ENCODE measurements at regions not wholly inside any gene's neighbourhood (a gene's known extent, or its start where the extent isn't known, plus 50 kb on each side); places are given as distances from the start of the nearest gene placed in this dataset.
"Not testable (repeated sequence)": the region's sequence is repeated elsewhere in the genome, so short reads cannot be mapped to it uniquely, and the experiment has no call there.

DNA sequence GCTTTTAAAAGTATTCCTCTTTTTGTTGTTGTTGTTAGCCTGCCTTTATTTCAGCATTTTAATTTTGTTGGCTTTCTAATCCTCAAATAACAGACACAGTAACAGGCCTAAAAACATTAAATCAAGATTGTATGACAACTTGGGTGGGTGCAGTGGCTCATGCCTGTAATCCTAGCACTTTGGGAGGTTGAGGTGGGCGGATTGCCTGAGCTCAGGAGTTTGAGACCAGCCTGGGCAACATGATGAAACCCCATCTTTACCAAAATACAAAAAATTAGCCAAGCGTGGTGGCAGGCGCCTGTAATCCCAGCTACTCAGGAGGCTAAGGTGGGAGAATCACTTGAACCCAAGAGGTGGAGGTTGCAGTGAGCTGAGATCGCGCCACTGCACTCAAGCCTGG is 220.9 kb upstream of the PPP1R3A start:
- H3K4me1 Mint-ChIP-seq (ENCODE audit: low read depth); H3K27me3 Mint-ChIP-seq; H3K9me3 Mint-ChIP-seq; H3K27ac Mint-ChIP-seq; H3K36me3 Mint-ChIP-seq (ENCODE audit: low read depth); H3K4me3 Mint-ChIP-seq: not testable (repeated sequence)

DNA sequence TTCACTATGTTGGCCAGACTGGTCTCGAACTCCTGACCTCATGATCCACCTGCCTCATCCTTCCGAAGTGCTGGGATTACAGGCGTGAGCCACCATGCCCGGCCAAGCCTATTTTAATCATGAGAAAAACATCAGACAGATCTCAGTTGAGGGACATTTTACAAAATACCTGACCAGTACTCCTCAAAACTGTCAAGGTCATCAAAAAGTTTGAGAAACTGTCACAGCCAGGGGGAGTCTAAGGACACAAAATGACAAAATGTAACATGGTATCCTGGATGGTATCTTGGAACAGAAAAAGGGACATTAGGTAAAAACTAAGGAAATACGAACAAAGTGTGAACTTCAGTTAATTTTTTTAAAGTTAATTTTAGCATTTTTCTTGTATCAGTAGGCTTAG is 219.8 kb upstream of the PPP1R3A start:
- no peaks in the 10 kb centered on the region for H3K9me3 Mint-ChIP-seq
- no peak overlapping the region for H3K4me3 Mint-ChIP-seq
- H3K36me3 Mint-ChIP-seq (ENCODE audit: low read depth): no peaks in the 10 kb centered on the region
- no peaks in the 10 kb centered on the region for H3K27me3 Mint-ChIP-seq
- H3K27ac Mint-ChIP-seq: no peak overlapping the region
- H3K4me1 Mint-ChIP-seq (ENCODE audit: low read depth): no peaks in the 10 kb centered on the region

DNA sequence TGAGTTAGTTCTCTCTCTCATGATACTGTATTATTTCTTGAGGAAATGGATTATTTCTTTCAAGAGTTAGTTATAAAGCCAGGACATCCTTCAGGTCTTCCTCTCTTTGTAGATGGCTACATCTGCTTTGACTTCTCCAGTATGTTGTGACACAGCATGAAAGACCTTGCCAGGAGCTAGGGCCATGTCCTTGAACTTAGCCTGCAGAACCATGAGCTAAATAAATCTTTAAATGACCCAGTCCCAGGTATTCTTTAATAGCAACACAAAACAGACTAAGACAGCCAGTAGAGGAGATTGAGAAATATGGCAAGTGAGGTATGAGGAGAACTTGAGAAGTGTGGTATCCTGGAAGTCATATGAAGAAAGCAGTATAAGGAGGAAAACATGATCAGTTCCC is 214.9 kb upstream of the PPP1R3A start:
- H3K4me1 Mint-ChIP-seq (ENCODE audit: low read depth): no peaks in the 10 kb centered on the region
- no peaks in the 10 kb centered on the region for H3K27me3 Mint-ChIP-seq
- H3K9me3 Mint-ChIP-seq: no peaks in the 10 kb centered on the region
- no peak overlapping the region for H3K27ac Mint-ChIP-seq
- H3K36me3 Mint-ChIP-seq (ENCODE audit: low read depth): no peaks in the 10 kb centered on the region
- no peak overlapping the region for H3K4me3 Mint-ChIP-seq

DNA sequence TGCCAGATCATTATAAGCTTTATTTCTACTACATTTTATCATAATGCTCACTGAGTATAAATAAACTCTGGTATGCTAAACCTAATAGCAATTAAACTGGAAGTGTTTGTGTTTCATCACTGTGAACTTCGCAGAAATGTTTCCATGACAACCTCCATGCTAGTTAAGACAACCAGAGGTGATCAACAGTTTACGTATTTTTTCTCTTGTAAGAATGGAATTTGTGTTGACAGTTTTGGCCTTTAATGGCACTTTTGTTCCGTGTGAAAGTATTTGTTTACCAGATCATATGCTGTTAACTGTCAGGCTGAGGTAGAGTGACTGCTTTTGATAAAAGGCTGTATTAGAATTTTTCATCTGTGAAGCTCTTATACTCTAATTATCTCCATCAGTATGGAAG is 212.1 kb upstream of the PPP1R3A start:
- H3K4me3 Mint-ChIP-seq: no peak overlapping the region
- H3K27me3 Mint-ChIP-seq: no peaks in the 10 kb centered on the region
- no peaks in the 10 kb centered on the region for H3K36me3 Mint-ChIP-seq (ENCODE audit: low read depth)

DNA sequence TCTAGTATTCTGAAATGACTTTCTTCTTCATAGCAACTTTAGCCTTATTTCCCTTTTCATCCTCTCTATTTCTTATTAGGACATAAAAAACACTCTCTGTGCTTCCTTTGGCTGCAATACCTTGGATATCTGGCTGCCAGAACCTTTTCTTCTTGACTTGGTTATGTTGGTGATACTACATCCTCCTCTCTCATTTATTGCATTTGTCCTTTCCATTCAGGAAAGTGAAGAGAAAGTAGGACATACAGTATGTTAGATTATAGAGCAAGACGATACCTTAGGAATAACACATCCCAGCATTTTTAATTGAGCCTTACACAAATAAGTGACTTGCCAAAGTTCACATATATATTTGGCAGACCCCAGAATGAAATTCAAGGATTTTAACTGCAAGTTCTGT is 210.1 kb upstream of the PPP1R3A start:
- H3K36me3 Mint-ChIP-seq (ENCODE audit: low read depth): no peaks in the 10 kb centered on the region
- no peak overlapping the region for H3K4me3 Mint-ChIP-seq

More for the DNA sequence above, 212.1 kb upstream of the PPP1R3A start:
- Mint-ChIP-seq H3K27ac (no peak overlapping the region), H3K4me1 (ENCODE audit: low read depth) (no peaks in the 10 kb centered on the region), H3K9me3 (no peaks in the 10 kb centered on the region)

DNA sequence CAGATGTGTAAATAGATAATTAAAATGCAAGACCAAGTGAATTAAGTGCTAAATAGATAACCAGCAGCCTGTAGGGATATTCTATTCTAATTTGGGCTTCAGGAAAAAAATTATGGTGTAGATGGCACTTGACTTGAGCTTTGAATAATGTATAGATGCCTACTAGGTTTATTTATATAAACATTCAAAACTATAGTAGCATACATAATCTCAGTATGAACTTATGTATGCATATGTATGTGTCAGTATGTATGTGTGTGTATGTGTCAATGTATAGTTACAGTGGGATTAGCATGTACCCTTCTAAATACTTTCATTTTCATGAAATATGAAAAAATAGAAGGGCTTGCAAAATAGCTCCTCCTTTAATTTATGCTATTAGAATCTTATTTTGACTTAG is 207.3 kb upstream of the PPP1R3A start:
- no peak overlapping the region for H3K4me3 Mint-ChIP-seq
- H3K4me1 Mint-ChIP-seq (ENCODE audit: low read depth): no peaks in the 10 kb centered on the region
- H3K9me3 Mint-ChIP-seq: no peaks in the 10 kb centered on the region
- H3K36me3 Mint-ChIP-seq (ENCODE audit: low read depth): no peaks in the 10 kb centered on the region
- H3K27ac Mint-ChIP-seq: no peak overlapping the region
- peaks cover 6% of the 10 kb centered on the region for H3K27me3 Mint-ChIP-seq

More for the DNA sequence above, 210.1 kb upstream of the PPP1R3A start:
- Mint-ChIP-seq H3K27ac (no peak overlapping the region), H3K27me3 (peaks cover 6% of the 10 kb centered on the region), H3K9me3 (no peaks in the 10 kb centered on the region), H3K4me1 (ENCODE audit: low read depth) (no peaks in the 10 kb centered on the region)

DNA sequence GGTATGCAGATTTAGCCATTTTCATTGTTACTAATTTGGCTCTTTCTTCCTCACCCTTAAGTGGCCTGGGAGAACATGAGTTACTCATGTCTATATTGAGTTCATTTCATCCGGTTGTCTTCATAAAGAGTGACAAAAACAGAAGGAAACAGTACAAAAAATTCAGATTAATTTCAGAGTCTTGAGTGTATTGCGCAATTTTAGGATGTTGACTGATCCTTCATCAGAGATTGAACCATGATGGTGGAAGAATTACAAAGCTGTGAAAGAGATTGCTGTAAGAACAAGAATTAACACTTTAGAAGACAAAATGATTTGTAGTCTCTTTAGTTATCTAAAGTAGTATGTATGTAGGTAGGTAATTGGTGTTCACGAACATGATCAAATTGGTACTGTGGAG is 194.0 kb upstream of the PPP1R3A start:
- Mint-ChIP-seq H3K27me3 (peaks cover 5% of the 10 kb centered on the region), H3K4me3 (no peak overlapping the region), H3K27ac (no peak overlapping the region), H3K9me3 (peaks cover 4% of the 10 kb centered on the region), H3K4me1 (ENCODE audit: low read depth) (no peaks in the 10 kb centered on the region), H3K36me3 (ENCODE audit: low read depth) (no peaks in the 10 kb centered on the region)

DNA sequence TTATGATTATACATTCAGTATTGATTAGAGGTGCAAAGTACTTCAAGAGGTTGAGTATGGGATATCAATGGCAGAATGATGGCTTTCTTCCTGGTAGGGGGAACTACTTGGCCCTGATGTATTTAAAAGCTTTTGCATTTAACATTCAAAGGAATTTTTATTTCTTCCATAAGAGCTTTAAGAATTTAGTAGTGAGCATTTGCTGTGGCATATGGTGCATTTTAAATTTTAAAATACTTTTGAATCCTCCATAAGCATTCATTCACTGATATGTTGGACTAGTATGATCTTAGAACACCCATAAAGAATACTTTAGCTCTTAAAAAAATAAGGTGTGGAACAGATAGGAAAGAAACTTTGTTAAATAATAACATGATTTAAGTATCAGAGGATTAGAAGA is 191.9 kb upstream of the PPP1R3A start:
- Mint-ChIP-seq H3K27me3 (peaks cover 5% of the 10 kb centered on the region), H3K27ac (no peak overlapping the region), H3K4me1 (ENCODE audit: low read depth) (no peaks in the 10 kb centered on the region), H3K4me3 (no peak overlapping the region), H3K36me3 (ENCODE audit: low read depth) (no peaks in the 10 kb centered on the region), H3K9me3 (peaks cover 4% of the 10 kb centered on the region)

DNA sequence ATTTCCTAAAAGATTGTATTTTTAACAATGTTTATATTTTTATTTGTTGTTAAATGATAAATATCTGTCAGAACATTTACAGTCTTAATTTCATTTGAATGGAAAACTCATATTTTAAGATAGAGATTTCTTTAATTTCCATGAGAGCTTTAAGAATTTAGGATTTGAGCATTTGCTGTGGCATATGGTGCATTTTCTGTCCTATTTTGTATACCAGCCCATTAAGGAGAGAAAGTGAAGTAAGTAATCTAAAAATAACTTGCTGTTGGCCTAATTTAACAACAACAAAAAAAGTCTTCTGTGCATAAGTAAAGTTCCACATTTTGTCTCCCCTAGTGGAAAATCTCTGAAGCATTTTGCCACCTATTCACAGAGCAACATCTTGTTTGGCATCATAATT is 190.9 kb upstream of the PPP1R3A start:
- peaks cover 5% of the 10 kb centered on the region for H3K27me3 Mint-ChIP-seq
- H3K4me3 Mint-ChIP-seq: no peak overlapping the region
- no peak overlapping the region for H3K27ac Mint-ChIP-seq
- H3K36me3 Mint-ChIP-seq (ENCODE audit: low read depth): no peaks in the 10 kb centered on the region
- H3K4me1 Mint-ChIP-seq (ENCODE audit: low read depth): no peaks in the 10 kb centered on the region
- H3K9me3 Mint-ChIP-seq: peaks cover 4% of the 10 kb centered on the region

DNA sequence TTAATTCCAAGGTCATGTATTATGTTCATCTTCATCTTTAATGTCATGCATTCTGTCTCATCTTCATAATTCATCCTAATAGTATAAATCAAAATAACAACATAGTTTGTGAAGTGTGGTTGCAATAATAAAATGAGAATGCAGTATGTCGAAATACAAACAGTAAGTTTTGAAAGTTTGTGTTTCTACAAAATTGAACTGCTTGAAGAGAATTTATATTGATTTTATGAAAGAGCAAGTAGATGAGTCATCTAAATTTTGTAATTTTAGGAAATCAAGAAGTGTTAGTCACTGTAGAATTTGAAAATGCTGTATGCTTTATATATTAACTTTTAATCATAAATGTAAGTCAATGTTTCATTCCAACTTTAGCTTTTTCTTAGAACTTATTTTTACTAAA is 190.5 kb upstream of the PPP1R3A start:
- no peaks in the 10 kb centered on the region for H3K36me3 Mint-ChIP-seq (ENCODE audit: low read depth)
- H3K4me1 Mint-ChIP-seq (ENCODE audit: low read depth): no peaks in the 10 kb centered on the region
- no peak overlapping the region for H3K4me3 Mint-ChIP-seq
- no peak overlapping the region for H3K27ac Mint-ChIP-seq
- H3K27me3 Mint-ChIP-seq: peaks cover 5% of the 10 kb centered on the region
- H3K9me3 Mint-ChIP-seq: peaks cover 4% of the 10 kb centered on the region

DNA sequence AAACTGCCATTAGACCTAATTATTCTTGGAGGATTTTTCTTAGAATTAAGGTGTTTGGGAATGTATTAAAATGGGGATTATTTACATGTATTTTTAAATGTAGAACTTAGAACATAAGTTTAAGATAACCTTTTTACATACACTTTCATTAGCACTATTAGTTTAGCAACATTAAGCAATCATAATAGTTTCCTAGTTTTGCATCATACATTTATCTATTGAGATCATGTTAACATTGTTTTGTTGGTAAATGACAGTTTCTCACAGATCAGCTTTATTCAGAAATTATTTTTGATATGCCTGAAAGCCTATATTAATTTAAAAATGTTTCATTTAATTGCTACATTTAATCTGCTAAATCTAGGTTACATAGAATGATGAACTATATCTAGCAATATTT is 189.7 kb upstream of the PPP1R3A start:
- Mint-ChIP-seq H3K27me3 (peaks cover 5% of the 10 kb centered on the region), H3K36me3 (ENCODE audit: low read depth) (no peaks in the 10 kb centered on the region), H3K4me1 (ENCODE audit: low read depth) (no peaks in the 10 kb centered on the region), H3K27ac (no peak overlapping the region), H3K9me3 (peaks cover 4% of the 10 kb centered on the region), H3K4me3 (no peak overlapping the region)

DNA sequence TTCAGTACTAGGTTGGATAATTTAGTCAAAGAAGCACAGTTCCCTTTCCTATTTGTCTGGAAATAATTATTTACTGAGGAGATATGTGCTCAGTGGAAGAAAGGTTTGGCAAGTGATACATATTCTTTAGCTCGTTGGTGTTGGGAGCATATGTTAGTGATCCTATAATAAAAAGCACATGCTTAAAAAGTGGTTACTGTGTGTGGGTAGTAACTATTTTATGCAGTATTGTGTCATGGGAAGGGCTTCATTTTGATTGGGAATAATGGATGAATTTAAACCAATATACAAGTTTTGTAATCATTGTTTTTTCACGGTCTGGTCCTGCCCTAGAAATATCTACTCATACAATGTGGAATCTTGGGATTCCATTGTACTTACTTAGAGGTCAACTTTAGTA is 188.7 kb upstream of the PPP1R3A start:
- no peaks in the 10 kb centered on the region for H3K4me1 Mint-ChIP-seq (ENCODE audit: low read depth)
- H3K27ac Mint-ChIP-seq: no peak overlapping the region
- H3K36me3 Mint-ChIP-seq (ENCODE audit: low read depth): no peaks in the 10 kb centered on the region
- H3K4me3 Mint-ChIP-seq: no peak overlapping the region
- H3K9me3 Mint-ChIP-seq: no peaks in the 10 kb centered on the region
- H3K27me3 Mint-ChIP-seq: no peaks in the 10 kb centered on the region

DNA sequence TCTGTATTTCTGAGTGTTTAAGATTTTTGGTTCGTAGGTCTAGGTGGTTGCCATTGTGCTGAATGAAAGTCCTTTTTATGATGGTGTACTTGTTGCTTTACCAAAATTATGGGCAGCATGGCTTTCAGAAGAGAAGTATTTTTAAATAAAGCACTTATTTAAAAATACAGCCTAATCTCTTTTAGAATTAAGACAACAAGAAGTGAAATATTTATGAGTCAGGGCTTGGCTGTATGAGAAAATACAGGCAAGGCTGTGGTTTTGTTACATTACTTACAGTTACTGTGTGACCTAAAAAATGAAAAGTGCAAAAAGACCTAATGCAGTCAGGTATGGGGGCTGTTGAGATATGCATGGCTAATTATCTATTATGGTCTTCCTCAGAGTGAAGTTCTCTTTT is 185.2 kb upstream of the PPP1R3A start:
- Mint-ChIP-seq H3K27ac (no peak overlapping the region), H3K27me3 (peaks cover 4% of the 10 kb centered on the region), H3K9me3 (no peaks in the 10 kb centered on the region), H3K4me1 (ENCODE audit: low read depth) (no peaks in the 10 kb centered on the region), H3K36me3 (ENCODE audit: low read depth) (no peaks in the 10 kb centered on the region), H3K4me3 (no peak overlapping the region)

DNA sequence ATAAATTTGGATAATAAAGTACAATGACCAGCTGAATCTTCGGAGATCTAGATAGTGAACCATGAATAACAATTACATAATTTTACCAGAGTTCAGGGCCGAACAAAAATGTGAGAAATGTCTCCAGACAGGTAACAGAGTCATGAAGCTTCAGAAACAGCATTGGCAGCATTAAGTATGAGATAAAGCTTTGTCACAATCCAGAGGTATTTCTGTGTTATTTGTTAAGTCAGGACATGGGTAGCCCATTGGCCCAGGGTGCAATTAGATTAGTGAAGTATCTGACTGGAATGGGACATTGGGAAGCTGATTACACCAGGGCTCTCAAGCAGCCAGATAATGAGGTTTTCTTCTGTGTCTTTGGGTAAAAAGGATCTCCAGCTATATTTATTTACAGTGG is 184.2 kb upstream of the PPP1R3A start:
- Mint-ChIP-seq H3K27me3 (peaks cover 11% of the 10 kb centered on the region), H3K27ac (no peak overlapping the region), H3K4me3 (no peak overlapping the region), H3K36me3 (ENCODE audit: low read depth) (no peaks in the 10 kb centered on the region), H3K4me1 (ENCODE audit: low read depth) (no peaks in the 10 kb centered on the region), H3K9me3 (peaks cover under 1% of the 10 kb centered on the region)

DNA sequence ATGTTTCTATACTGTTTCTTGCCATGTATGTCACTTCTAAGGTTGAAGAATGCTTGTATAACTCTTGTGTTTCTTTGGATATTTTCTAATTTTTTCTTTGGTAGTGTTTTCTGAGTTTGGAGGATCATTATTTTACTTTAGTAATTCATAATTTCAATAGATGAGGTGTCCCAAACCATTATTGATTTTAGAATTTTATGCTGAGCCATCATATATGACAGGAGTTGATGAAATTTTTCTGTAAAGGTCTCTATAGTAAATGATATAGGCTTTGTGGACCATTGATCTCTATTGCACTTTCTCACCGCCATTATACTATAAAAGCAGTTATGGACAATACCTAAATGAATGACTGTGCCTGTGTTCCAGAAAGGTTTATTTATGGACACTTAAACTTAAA is 183.3 kb upstream of the PPP1R3A start:
- no peaks in the 10 kb centered on the region for H3K4me1 Mint-ChIP-seq (ENCODE audit: low read depth)
- H3K36me3 Mint-ChIP-seq (ENCODE audit: low read depth): no peaks in the 10 kb centered on the region
- H3K4me3 Mint-ChIP-seq: no peak overlapping the region
- peaks cover 20% of the 10 kb centered on the region for H3K27me3 Mint-ChIP-seq
- peaks cover 6% of the 10 kb centered on the region for H3K9me3 Mint-ChIP-seq
- no peak overlapping the region for H3K27ac Mint-ChIP-seq

DNA sequence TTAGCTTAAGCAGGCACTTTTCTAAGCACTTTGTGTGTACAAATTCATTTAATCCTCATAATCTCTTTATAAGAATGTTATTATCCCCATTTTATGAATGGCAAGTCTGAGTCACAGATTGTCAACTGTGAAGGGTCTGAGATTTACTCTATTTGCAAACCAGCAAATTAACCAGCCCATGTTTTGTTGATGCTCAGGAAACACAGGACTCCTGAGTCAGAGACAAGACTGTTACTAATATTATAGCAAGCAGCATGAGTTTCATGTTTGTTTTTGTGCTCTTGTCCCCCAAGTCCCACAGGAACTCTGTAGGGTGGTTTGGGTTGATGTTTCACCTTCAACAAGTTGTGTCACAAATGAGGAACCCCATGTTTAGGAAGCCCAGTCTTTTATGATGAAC is 182.0 kb upstream of the PPP1R3A start:
- peaks cover 6% of the 10 kb centered on the region for H3K9me3 Mint-ChIP-seq
- H3K27ac Mint-ChIP-seq: no peak overlapping the region
- H3K4me1 Mint-ChIP-seq (ENCODE audit: low read depth): no peaks in the 10 kb centered on the region
- H3K36me3 Mint-ChIP-seq (ENCODE audit: low read depth): no peaks in the 10 kb centered on the region
- no peak overlapping the region for H3K4me3 Mint-ChIP-seq
- peaks cover 24% of the 10 kb centered on the region for H3K27me3 Mint-ChIP-seq

DNA sequence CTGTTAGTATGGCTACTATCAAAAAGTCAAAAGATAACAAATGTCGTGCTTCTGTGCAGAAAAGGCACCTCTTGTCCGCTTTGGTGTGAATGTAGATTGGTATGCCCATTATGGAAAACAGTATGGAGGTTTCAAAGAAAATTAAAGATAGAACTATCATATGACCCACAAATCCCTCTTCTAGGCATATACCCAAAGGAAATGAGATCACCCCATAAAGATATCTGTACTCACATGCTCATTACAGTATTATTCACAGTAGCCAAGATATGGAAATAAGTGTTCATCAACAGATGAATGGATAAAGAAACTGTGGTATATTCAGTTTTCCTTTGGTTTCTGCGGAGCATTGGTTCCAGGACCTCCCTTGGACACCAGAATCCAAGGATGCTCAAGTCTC is 180.5 kb upstream of the PPP1R3A start:
- no peak overlapping the region for H3K4me3 Mint-ChIP-seq
- peaks cover 6% of the 10 kb centered on the region for H3K9me3 Mint-ChIP-seq
- H3K27ac Mint-ChIP-seq: no peak overlapping the region
- no peaks in the 10 kb centered on the region for H3K4me1 Mint-ChIP-seq (ENCODE audit: low read depth)
- peaks cover 33% of the 10 kb centered on the region for H3K27me3 Mint-ChIP-seq
- no peaks in the 10 kb centered on the region for H3K36me3 Mint-ChIP-seq (ENCODE audit: low read depth)

Data from stimulated activated naive CD8-positive, alpha-beta T cell treated with anti-CD3 and anti-CD28 coated beads, Interleukin-15, Interleukin-2, amounts not matched to agents 100 ng/mL and 50 ng/mL, for 24 hours (primary cell).